ENCODE measurements at regions not wholly inside any gene's neighbourhood (a gene's known extent, or its start where the extent isn't known, plus 50 kb on each side); places are given as distances from the start of the nearest gene placed in this dataset.

- Mint-ChIP-seq H3K9me3 (peaks cover 8% of the 10 kb centered on the region), H3K27ac (no peak overlapping the region), H3K4me3 (no peak overlapping the region), H3K4me1 (no peaks in the 10 kb centered on the region), H3K27me3 (ENCODE audit: low read depth) (no peaks in the 10 kb centered on the region), H3K36me3 (no peaks in the 10 kb centered on the region)
- no peak for TF ChIP-seq CTCF (IDR thresholded peaks at IDR 0.05; ENCODE audit: unreplicated experiment)
- DNase-seq (ENCODE audit: low spot score in 2 of 2, unreplicated experiment in 2 of 2): no peak
Measured at GRCh38 chr4:189081826-189082225, 858.8 kb upstream of the FRG1 start.

GRCh38 chr4:189083769-189084168 is 856.9 kb upstream of the FRG1 start:
- Mint-ChIP-seq H3K4me1 (no peaks in the 10 kb centered on the region), H3K27ac (no peak overlapping the region), H3K27me3 (ENCODE audit: low read depth) (no peaks in the 10 kb centered on the region), H3K9me3 (peaks cover 8% of the 10 kb centered on the region), H3K4me3 (no peak overlapping the region), H3K36me3 (no peaks in the 10 kb centered on the region)
- TF ChIP-seq CTCF (IDR thresholded peaks at IDR 0.05; ENCODE audit: unreplicated experiment): no peak
- no peak for DNase-seq (ENCODE audit: low spot score in 2 of 2, unreplicated experiment in 2 of 2)

- no peak overlapping the region for H3K4me3 Mint-ChIP-seq
- no peak for TF ChIP-seq CTCF (IDR thresholded peaks at IDR 0.05; ENCODE audit: unreplicated experiment)
- no peaks in the 10 kb centered on the region for H3K36me3 Mint-ChIP-seq
- no peaks in the 10 kb centered on the region for H3K4me1 Mint-ChIP-seq
- H3K27ac Mint-ChIP-seq: no peak overlapping the region
- H3K9me3 Mint-ChIP-seq: peaks cover 8% of the 10 kb centered on the region
- no peaks in the 10 kb centered on the region for H3K27me3 Mint-ChIP-seq (ENCODE audit: low read depth)
- DNase-seq (ENCODE audit: low spot score in 2 of 2, unreplicated experiment in 2 of 2): no peak
Measured at GRCh38 chr4:189084671-189085070, 856.0 kb upstream of the FRG1 start.

GRCh38 chr4:189087971-189088370 is 852.7 kb upstream of the FRG1 start:
- H3K4me3 Mint-ChIP-seq: no peak overlapping the region
- H3K4me1 Mint-ChIP-seq: peaks cover 3% of the 10 kb centered on the region
- no peaks in the 10 kb centered on the region for H3K9me3 Mint-ChIP-seq

GRCh38 chr4:189088780-189089179 is 851.9 kb upstream of the FRG1 start:
- no peak overlapping the region for H3K4me3 Mint-ChIP-seq
- TF ChIP-seq CTCF (IDR thresholded peaks at IDR 0.05; ENCODE audit: unreplicated experiment): no peak
- no peak overlapping the region for H3K27ac Mint-ChIP-seq
- no peak for DNase-seq (ENCODE audit: low spot score in 2 of 2, unreplicated experiment in 2 of 2)
- H3K36me3 Mint-ChIP-seq: no peaks in the 10 kb centered on the region
- peaks cover 3% of the 10 kb centered on the region for H3K4me1 Mint-ChIP-seq
- no peaks in the 10 kb centered on the region for H3K9me3 Mint-ChIP-seq
- H3K27me3 Mint-ChIP-seq (ENCODE audit: low read depth): no peaks in the 10 kb centered on the region

More at GRCh38 chr4:189087971-189088370, 852.7 kb upstream of the FRG1 start:
- no peak for DNase-seq (ENCODE audit: low spot score in 2 of 2, unreplicated experiment in 2 of 2)
- H3K27ac Mint-ChIP-seq: no peak overlapping the region
- H3K27me3 Mint-ChIP-seq (ENCODE audit: low read depth): no peaks in the 10 kb centered on the region
- no peaks in the 10 kb centered on the region for H3K36me3 Mint-ChIP-seq
- TF ChIP-seq CTCF (IDR thresholded peaks at IDR 0.05; ENCODE audit: unreplicated experiment): no peak

- no peaks in the 10 kb centered on the region for H3K36me3 Mint-ChIP-seq
- no peak for DNase-seq (ENCODE audit: low spot score in 2 of 2, unreplicated experiment in 2 of 2)
- no peak for TF ChIP-seq CTCF (IDR thresholded peaks at IDR 0.05; ENCODE audit: unreplicated experiment)
Measured at GRCh38 chr4:189090174-189090814, 850.4 kb upstream of the FRG1 start.

More at GRCh38 chr4:189090174-189090814, 850.4 kb upstream of the FRG1 start:
- Mint-ChIP-seq H3K27ac (no peak overlapping the region), H3K9me3 (no peaks in the 10 kb centered on the region), H3K27me3 (ENCODE audit: low read depth) (no peaks in the 10 kb centered on the region), H3K4me3 (no peak overlapping the region), H3K4me1 (peaks cover 3% of the 10 kb centered on the region)
